ENCODE measurements at regions not wholly inside any gene's neighbourhood (a gene's known extent, or its start where the extent isn't known, plus 50 kb on each side); places are given as distances from the start of the nearest gene placed in this dataset.
"Not testable (repeated sequence)": the region's sequence is repeated elsewhere in the genome, so short reads cannot be mapped to it uniquely, and the experiment has no call there.

DNA sequence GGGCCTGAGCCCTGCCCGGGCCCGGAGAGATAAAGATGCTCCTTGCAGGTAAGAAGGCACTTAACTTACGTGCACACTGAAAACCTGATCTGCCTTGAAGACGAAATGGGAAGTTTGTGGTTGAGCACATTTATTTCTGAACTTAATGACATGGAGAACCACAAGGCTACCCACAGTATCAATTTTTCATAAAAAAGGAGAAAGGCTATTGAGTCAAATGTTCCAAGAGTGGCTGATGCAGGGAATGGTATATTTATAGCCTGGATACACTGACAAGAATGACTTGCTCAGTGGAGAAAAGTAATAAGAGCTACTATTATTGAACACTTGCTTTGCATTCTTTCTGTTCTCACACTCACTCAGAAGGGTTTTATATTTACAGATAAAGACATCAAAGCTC lies 419.3 kb downstream of the ACTL7B start:
- no peak for ATAC-seq (ENCODE audit: low FRiP score)
- TF ChIP-seq, protein P1, sequence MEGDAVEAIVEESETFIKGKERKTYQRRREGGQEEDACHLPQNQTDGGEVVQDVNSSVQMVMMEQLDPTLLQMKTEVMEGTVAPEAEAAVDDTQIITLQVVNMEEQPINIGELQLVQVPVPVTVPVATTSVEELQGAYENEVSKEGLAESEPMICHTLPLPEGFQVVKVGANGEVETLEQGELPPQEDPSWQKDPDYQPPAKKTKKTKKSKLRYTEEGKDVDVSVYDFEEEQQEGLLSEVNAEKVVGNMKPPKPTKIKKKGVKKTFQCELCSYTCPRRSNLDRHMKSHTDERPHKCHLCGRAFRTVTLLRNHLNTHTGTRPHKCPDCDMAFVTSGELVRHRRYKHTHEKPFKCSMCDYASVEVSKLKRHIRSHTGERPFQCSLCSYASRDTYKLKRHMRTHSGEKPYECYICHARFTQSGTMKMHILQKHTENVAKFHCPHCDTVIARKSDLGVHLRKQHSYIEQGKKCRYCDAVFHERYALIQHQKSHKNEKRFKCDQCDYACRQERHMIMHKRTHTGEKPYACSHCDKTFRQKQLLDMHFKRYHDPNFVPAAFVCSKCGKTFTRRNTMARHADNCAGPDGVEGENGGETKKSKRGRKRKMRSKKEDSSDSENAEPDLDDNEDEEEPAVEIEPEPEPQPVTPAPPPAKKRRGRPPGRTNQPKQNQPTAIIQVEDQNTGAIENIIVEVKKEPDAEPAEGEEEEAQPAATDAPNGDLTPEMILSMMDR (IDR thresholded peaks at IDR 0.05) = no peak
- no peak for DNase-seq (ENCODE audit: low spot score)

DNA sequence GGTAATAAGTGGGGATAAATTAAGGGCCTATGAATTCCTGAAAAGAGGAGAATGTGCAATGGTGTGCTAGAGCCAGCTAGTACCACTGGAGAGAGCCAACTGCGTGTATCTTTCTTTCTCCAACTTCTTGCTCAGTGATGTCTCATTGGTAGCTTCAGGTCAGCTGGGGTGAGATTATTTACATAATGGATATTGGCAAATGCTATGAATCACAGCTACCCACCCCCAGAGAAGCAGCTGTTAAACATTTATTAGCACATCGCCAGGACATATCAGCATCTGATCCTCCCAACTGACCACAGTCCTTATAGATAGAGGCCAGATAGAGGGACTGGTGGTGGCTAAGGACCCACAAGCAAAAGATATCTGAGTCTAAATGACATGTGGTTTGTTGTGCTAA lies 421.3 kb downstream of the ACTL7B start:
- TF ChIP-seq, protein P1 (IDR thresholded peaks at IDR 0.05) = no peak
- ATAC-seq (ENCODE audit: low FRiP score) = no peak

DNA sequence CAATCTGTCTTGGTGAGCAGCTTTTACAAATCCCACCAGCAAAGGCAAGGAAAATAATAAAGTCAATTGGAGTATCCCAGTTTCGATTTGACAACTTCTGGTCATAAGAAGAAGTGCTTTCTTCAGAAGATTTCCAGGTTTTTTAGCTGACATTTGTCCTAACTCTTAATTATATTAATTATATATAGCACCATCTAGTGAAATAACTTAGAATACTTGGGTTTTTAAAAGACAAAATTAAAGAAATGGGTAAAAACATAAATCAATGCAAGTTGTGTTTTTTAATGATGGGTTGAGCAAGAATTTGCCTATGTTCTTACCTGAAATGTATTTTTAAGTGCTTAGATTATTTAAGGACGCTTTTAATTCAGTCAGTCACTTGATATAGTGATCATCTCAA lies 421.8 kb downstream of the ACTL7B start:
- TF ChIP-seq, protein P1 (IDR thresholded peaks at IDR 0.05) = no peak
- no peak for DNase-seq (ENCODE audit: low spot score)
- ATAC-seq (ENCODE audit: low FRiP score) = no peak

More for the DNA sequence above, 421.3 kb downstream of the ACTL7B start:
- DNase-seq (ENCODE audit: low spot score) = no peak

DNA sequence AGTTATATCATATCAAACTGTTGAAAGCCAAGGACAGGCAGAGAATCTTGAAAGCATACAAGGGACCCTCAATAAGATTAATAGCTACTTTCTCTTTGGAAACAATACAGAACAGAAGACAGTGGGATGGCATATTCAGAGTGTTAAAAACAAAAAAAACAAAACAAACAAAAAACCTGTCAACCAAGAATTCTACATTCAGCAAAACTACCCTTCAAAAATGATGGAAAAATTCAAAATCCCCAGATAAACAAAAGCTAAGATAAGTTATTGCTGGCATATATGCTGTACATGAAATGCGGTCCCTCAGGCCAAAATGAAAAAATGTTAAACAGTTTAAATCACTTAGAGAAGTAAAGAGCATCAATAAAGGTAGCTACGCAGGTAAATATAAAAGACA lies 425.1 kb downstream of the ACTL7B start:
- DNase-seq (ENCODE audit: low spot score) (no peak), ATAC-seq (ENCODE audit: low FRiP score) (no peak)
- TF ChIP-seq, protein P1 (IDR thresholded peaks at IDR 0.05) = no peak

DNA sequence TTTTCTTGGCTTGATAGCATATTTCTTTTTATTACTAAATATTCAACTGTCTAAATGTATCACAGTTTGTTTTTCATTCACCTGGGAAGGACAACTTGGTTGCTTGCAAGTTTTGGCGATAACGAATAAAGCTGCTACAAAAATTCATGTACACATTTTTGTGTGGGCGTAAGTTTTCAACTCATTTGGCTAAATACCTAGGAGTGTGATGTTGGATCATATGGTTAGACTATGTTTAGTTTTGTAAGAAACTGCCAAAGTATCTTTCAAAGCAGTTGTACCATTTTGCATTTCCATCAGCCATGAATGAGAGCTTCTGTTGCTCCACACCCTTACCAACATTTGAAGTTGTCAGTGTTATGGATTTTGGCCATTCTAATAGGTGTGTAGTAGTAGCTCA lies 428.0 kb downstream of the ACTL7B start:
- TF ChIP-seq, protein P1 (IDR thresholded peaks at IDR 0.05) = no peak
- DNase-seq (ENCODE audit: low spot score) (no peak), ATAC-seq (ENCODE audit: low FRiP score) (no peak)

DNA sequence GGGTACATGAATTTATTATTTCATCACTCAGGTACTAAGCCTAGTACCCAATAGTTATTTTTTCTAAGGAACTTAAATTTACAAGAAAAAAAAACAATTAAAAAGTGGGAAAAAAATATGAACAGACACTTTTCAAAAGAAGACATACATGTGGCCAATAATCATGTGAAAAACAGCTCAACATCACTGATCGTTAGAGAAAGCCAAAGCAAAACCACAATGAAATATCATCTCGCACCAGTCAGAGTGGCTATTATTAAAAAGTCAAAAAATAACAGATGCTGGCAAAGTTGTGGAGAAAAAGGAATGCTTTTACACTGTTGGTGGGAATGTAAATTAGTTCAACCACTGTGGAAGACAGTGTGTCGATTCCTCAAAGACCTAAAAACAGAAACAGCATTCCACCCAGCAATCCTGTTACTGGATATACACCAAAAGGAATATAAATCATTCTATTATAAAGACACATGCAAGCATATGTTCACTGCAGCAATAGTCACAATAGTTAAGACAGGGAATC lies 429.3 kb downstream of the ACTL7B start:
- not testable (repeated sequence) for ATAC-seq (ENCODE audit: low FRiP score)

DNA sequence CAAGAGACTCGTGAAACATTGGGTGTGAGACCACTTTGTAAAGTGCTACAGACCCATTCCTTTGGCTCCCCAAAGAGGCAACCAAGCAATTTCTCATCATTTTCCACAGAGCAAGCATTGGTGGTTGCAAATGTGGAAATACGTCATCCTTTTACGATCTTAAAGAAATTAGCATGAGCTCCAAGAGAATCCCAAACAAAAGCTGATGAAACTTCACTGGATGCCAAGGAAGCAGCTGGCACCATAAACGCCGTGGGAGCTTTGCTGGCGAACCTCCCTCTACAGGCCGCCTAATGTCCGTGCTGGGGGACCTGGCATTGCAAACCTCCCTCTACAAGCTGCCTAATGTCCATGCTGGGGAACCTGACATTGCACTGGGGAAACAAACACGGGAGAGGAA lies 432.4 kb downstream of the ACTL7B start:
- DNase-seq (ENCODE audit: low spot score) (no peak), ATAC-seq (ENCODE audit: low FRiP score) (no peak)
- TF ChIP-seq, protein P1 (IDR thresholded peaks at IDR 0.05) = no peak

More for the DNA sequence above, 429.3 kb downstream of the ACTL7B start:
- not testable (repeated sequence) for DNase-seq (ENCODE audit: low spot score)

DNA sequence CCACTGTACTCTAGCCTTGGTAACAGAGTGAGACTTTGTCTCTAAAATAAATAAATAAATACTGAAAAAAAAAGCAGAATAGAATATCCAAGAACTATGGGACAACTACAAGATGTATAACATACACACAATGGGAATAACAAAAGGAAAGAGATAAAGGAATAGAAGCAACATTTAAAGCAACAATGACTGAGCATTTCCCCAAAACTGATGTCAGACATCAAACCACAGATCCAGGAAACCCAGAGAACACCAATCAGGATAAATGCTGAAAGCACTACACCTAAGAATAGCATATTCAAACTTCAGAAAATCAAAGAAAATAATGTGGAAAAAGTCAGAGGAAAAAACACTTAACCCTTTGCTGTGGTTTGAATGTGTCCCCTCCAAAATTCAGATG lies 436.4 kb downstream of the ACTL7B start:
- no peak for DNase-seq (ENCODE audit: low spot score)
- no peak for ATAC-seq (ENCODE audit: low FRiP score)
- TF ChIP-seq, protein P1 (IDR thresholded peaks at IDR 0.05) = no peak
